HL-60 (cell line): ENCODE measurements at regions not wholly inside any gene's neighbourhood (a gene's known extent, or its start where the extent isn't known, plus 50 kb on each side); places are given as distances from the start of the nearest gene placed in this dataset.
"Not testable (repeated sequence)": the region's sequence is repeated elsewhere in the genome, so short reads cannot be mapped to it uniquely, and the experiment has no call there.

Source experiments
- DNase-seq, 2 experiments: peaks; one replicate each; pipeline ENCODE4 v3.0.0-alpha.2; 2010 to 2020; ENCODE audit warnings: low read depth in 1 of 2, low spot score in 1 of 2
- H3K27ac ChIP-seq: fragments of 250-450 bp; sonication (Bioruptor Pico); replicated peaks from 2 replicates; pipeline ENCODE4 v1.5.1; 2020; ENCODE audit warnings: mild to moderate bottlenecking, moderate library complexity
- H3K27me3 ChIP-seq: fragments of 250-450 bp; sonication (Bioruptor Pico); 2 replicates; pipeline ENCODE4 v1.5.1; 2021; ENCODE audit warnings: mild to moderate bottlenecking, moderate library complexity; ENCODE audit not compliant: insufficient read depth, poor library complexity, severe bottlenecking
- H3K4me3 ChIP-seq: replicated peaks from 2 replicates; pipeline ENCODE4 v1.5.1; 2011; ENCODE audit warnings: mild to moderate bottlenecking, control low read depth, low read length; ENCODE audit not compliant: insufficient read depth
- CTCF ChIP-seq: IDR thresholded peaks from one replicate; pipeline ENCODE4 v1.5.1; 2011; ENCODE audit warnings: low read length, control low read depth, inconsistent platforms; ENCODE audit not compliant: insufficient read depth
- GABPA ChIP-seq: IDR thresholded peaks from 2 replicates; pipeline ENCODE4 v1.6.1; 2012; ENCODE audit warnings: low read depth
- POLR2AphosphoS5 ChIP-seq: IDR thresholded peaks from 2 replicates; pipeline ENCODE4 v1.6.1; 2012; ENCODE audit warnings: low read depth
- REST ChIP-seq: IDR thresholded peaks from 2 replicates; pipeline ENCODE4 v1.6.1; 2012; ENCODE audit warnings: low read depth; ENCODE audit not compliant: insufficient replicate concordance
- SPI1 ChIP-seq: IDR thresholded peaks from 2 replicates; pipeline ENCODE4 v1.6.1; 2012; ENCODE audit warnings: low read depth, mild to moderate bottlenecking, borderline replicate concordance

- TF ChIP-seq POLR2AphosphoS5 (no peak), SPI1 (no peak), CTCF (no peak)
- no peak overlapping the region for H3K4me3 ChIP-seq
- no peak overlapping the region for H3K27ac ChIP-seq
- DNase-seq, result no peak
- H3K27me3 ChIP-seq, result no peaks in the 10 kb centered on the region
These were observed 489.9 kb downstream of the PLOD2 start for GRCh38 chr3:145671121-145671520.

- Histone ChIP-seq H3K27ac (no peak overlapping the region), H3K27me3 (no peaks in the 10 kb centered on the region), H3K4me3 (no peak overlapping the region)
- TF ChIP-seq REST (no peak), SPI1 (no peak), GABPA (no peak), CTCF (no peak), POLR2AphosphoS5 (no peak)
- no peak for DNase-seq
These were observed 487.1 kb downstream of the PLOD2 start for GRCh38 chr3:145673838-145674237.

DNA sequence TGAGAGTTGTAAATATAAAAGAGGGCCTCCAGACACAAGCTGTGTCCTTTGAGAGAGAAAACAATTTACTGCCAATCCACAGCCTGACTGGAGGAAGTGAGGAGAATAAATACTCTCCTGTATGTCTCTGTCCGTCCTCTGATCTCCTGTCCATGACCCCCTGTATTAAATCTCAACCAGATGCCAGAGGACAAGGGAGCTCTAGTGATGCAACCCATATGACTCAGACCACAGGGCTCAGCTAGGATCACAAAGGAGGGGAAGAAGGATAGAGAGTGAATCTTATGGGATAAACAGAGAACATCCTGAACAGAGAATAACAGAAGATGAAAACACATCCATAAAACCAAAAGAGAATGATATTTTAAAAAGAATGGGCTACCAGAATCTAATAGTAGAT is 482.6 kb downstream of the PLOD2 start:
- TF ChIP-seq GABPA (no peak), SPI1 (no peak), POLR2AphosphoS5 (no peak), CTCF (no peak), REST (no peak)
- Histone ChIP-seq H3K27ac (no peak overlapping the region), H3K4me3 (no peak overlapping the region), H3K27me3 (no peaks in the 10 kb centered on the region)
- DNase-seq, result no peak

GRCh38 chr3:145681181-145681580 is 479.8 kb downstream of the PLOD2 start:
- Histone ChIP-seq H3K4me3 (no peak overlapping the region), H3K27me3 (no peaks in the 10 kb centered on the region), H3K27ac (no peak overlapping the region)
- no peak for TF ChIP-seq POLR2AphosphoS5
- no peak for TF ChIP-seq REST
- TF ChIP-seq GABPA, result no peak
- TF ChIP-seq SPI1, result no peak
- no peak for TF ChIP-seq CTCF
- DNase-seq, result no peak

DNA sequence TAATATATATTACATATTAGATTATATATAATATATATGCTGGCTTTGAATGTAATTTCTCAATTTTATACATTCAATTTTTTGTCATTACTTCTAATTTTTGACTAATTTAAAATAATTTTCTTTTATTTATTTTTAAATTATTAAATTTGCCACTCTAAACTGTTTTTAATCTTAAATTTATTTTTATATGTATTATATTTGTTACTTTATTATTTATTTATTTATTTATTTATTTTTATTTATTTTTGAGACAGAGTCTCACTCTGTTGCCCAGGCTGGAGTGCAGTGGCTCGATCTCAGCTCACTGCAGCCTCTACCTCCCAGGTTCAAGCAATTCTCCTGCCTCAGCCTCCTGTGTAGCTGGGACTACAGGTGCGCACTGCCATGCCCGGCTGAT is 473.0 kb downstream of the PLOD2 start:
- not testable (repeated sequence) for H3K4me3 ChIP-seq, H3K27ac ChIP-seq, DNase-seq, H3K27me3 ChIP-seq
